ENCODE measurements at regions not wholly inside any gene's neighbourhood (a gene's known extent, or its start where the extent isn't known, plus 50 kb on each side); places are given as distances from the start of the nearest gene placed in this dataset.

DNA sequence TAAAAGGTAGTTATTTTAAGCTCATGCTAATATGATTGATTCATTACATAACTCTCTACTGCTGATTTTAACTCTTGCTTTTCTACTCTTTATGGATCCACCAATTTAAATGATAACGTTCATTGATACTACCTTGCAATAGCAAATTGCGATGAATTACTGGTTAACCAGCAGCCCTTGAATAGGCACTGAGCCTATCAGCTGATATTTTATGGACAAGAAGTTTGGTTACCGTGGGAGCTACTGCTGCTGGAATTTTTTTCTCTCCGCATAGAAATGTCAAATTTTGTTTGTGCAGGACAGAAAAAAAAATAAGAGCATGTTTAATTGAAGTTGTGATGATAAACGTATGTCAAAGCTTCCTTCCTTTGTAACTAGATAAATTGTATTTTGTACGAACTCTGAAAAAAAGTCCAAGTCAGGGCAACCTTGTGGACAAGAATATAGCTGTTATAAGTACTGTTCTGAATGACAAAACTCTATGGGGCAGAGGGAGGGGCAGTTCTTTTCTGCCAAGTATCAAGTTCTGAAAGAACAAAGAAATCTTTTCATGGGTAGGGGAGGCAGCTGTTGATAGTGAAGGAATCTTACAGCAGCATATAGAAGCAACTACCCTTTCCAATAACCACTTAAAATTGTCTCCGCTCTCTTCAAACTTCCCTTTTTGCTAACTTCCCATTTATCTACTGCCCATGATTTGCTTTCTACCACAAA is 434.9 kb upstream of the PABPC4L start:
- TF ChIP-seq EZH2phosphoT487 (IDR thresholded peaks at IDR 0.05; ENCODE audit: insufficient read depth, low read depth): no peak
- no peak for TF ChIP-seq EZH2 (IDR thresholded peaks at IDR 0.05; ENCODE audit: insufficient read depth, poor library complexity, severe bottlenecking)

Data from GM23248 (cell line).